PC-3 (cell line): ENCODE measurements at regions not wholly inside any gene's neighbourhood (a gene's known extent, or its start where the extent isn't known, plus 50 kb on each side); places are given as distances from the start of the nearest gene placed in this dataset.

ENCODE experiments used
- CTCF ChIP-seq: fragments of 300-600 bp; sonication (generic); conservative IDR thresholded peaks from 2 replicates; pipeline ENCODE4 v1.5.1; 2017; ENCODE audit warnings: antibody characterized with exemption, low read depth, mild to moderate bottlenecking, low read length
- EZH2 ChIP-seq: fragments of 300-600 bp; sonication (generic); IDR thresholded peaks from one replicate; pipeline ENCODE4 v1.6.1; 2017; ENCODE audit warnings: antibody characterized with exemption, mild to moderate bottlenecking, low read length; ENCODE audit not compliant: unreplicated experiment
- EZH2phosphoT487 ChIP-seq: fragments of 300-600 bp; sonication (generic); IDR thresholded peaks from 2 replicates; pipeline ENCODE4 v1.6.1; 2018; ENCODE audit warnings: mild to moderate bottlenecking, antibody characterized with exemption, low read length, borderline replicate concordance

GRCh38 chr1:3968851-3969250 is 68.8 kb upstream of the C1orf174 start:
- no peak for TF ChIP-seq EZH2phosphoT487
- TF ChIP-seq CTCF = no peak
- TF ChIP-seq EZH2 = no peak
